ENCODE measurements at regions not wholly inside any gene's neighbourhood (a gene's known extent, or its start where the extent isn't known, plus 50 kb on each side); places are given as distances from the start of the nearest gene placed in this dataset.
A peak's percentile ranks its signal among the peaks of the same experiment; 100 is the strongest.

DNA sequence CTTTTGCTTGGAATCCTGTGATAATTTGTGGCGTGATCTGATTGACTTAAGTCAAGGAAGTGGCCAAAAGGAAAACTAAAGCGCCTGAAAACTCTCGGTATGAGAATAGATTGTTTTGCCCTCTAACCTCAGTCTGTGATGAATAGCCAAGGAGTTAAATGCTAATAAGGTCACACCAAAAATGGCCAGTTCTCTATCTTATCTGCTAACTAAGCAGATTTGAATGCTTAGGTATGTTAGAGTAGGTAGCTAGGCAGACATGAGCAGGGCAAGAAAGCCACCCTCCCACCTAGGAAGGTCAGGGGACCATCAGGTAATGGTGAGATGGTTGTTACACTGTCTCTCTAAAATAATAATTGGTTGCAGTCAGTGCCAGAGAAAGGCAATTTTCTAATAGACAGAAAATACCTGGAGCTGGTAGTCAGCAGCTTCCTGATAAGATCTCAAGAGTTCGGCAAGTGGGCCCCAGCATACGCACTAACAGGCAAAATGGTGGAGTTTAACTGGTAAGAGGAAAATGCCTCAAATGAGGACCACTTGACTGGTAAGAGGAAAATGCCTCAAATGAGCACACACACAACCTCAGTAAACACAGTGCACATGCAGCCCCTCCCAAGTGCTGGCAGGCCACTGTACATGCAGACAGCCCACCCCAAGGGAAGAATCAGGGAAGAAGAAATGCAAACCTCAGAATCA, 468.4 kb downstream of the MBD2 start:
- ATAC-seq = no peak
- Mint-ChIP-seq H3K9me3 (peaks cover 8 to 16% of the 10 kb centered on the region in 2 donors), H3K36me3 (no peaks in the 10 kb centered on the region), H3K27ac (peak overlapping the region in 1 of 2 donors; percentile 63)
- DNase-seq (ENCODE audit: low spot score in 2 of 2) = no peak

DNA sequence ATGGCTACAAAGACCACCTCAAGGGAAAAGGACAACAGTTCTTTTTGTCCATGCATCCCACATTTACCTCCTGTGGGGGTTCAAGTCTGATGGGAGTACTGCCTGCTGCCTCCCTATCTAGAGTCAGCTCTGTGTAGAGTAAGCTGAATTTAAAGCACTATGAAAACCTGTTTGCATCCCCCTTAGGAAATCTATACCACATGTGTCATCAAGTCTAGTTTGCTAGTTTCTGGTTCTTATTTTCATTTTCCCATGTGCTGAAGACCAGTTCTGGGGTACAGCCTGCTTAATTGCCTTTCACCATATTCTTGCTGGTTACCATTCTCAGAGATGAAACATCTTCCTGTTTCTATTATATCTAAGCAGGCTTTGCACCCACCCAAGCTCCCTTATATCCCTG, 470.3 kb downstream of the MBD2 start:
- ATAC-seq = no peak
- no peaks in the 10 kb centered on the region for H3K36me3 Mint-ChIP-seq
- no peak for DNase-seq (ENCODE audit: low spot score in 2 of 2)
- H3K9me3 Mint-ChIP-seq = peaks cover 4 to 16% of the 10 kb centered on the region in 2 donors
- H3K27ac Mint-ChIP-seq = no peak overlapping the region

DNA sequence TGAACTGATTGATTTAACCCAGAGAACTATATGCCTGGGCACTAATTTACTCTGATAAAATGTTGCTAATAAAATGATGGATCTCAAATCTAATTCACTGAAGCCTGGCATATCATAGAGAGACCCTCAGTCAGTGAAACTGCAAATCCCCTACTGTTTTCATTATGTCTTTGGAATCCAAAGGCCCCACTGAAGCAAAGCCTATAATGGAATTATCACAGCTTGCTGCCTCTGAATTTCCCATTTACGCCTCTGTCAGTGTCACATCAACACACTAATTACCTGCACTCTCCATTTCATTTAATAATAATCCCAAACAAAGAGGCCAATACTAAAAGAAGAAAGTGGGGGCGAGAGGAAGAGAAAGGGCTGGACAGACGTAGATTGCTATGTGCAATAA, 470.9 kb downstream of the MBD2 start:
- DNase-seq (ENCODE audit: low spot score in 2 of 2) = no peak
- H3K9me3 Mint-ChIP-seq = peaks cover 4 to 16% of the 10 kb centered on the region in 2 donors
- no peak for ATAC-seq
- H3K36me3 Mint-ChIP-seq = no peaks in the 10 kb centered on the region
- H3K27ac Mint-ChIP-seq = no peak overlapping the region

DNA sequence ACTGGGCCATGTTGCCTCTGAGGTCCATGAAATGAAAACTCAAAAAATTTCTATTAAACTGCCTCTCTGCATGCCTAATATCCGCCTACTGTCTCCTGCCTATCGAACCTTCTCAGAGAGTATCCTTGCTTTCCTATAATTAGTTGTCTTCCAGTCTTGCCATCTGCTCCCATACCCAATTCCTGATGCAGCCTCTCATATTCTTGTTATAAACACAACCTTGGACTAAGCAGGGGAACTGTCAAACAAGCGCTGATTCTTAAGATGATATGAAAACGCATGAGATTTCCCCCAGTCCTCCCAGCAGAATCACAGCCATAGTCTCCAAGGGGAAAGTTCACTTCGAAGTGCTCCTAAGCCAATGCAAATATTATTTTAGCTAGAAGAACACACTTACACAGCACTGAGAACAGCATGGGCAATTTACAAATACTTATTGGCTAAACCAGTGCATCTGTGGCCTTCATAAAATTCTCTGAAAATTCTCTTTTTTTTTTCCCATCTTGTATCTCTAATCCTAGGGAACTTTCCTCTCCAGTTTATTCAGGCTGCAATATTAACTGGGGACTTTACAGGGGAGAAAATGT, 471.6 kb downstream of the MBD2 start:
- no peak for DNase-seq (ENCODE audit: low spot score in 2 of 2)
- H3K36me3 Mint-ChIP-seq = no peaks in the 10 kb centered on the region

DNA sequence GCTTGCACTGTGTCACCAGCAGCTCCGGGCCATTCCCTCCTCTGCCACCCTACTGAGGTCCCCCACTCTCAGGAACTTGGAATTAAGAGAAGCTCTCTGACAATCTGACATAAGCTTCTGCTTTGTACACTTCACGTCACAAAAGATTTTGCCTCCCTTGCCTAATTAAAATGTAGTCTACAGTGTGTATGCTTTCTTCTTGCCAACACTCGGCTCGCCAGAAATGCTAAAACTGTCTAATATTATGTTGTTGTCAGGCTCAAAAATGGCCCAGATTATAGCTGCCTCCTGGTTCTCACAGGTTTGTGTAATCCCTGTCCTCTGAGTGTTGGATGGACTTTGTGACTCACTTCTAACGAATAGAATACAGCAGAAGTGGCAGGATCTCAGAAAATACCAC, 474.7 kb downstream of the MBD2 start:
- no peak for ATAC-seq
- Mint-ChIP-seq H3K9me3 (peaks cover 0 to 10% of the 10 kb centered on the region in 2 donors), H3K36me3 (no peaks in the 10 kb centered on the region), H3K27ac (no peak overlapping the region)
- DNase-seq (ENCODE audit: low spot score in 2 of 2) = no peak

More for the DNA sequence above, 471.6 kb downstream of the MBD2 start:
- Mint-ChIP-seq H3K9me3 (peaks cover 4 to 11% of the 10 kb centered on the region in 2 donors), H3K27ac (no peak overlapping the region)
- ATAC-seq = no peak

DNA sequence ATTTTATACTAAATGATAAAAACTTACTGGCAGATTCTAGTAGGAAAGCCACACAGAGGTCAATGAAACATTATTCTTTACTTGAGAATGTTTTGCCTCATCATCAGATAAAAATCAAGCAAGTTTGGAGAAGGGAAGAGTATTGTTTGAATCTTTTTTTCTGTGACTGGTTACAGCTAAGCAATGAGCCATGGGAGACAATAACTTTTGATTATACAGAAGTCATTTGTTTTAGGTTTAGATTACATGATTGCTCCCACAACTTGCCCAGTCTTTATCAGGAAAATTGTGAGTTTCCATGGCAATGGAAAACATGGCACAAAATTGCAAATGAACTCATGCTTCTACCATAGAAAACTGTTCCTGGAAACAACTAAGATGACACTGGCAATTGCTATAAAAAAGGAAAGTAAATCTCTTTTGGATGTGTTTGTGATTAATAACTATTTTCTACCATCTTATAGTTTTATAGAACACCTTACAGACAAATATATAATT, 476.8 kb downstream of the MBD2 start:
- DNase-seq (ENCODE audit: low spot score in 2 of 2) (no peak), ATAC-seq (no peak)
- Mint-ChIP-seq H3K36me3 (no peaks in the 10 kb centered on the region), H3K27ac (no peak overlapping the region), H3K9me3 (peaks cover 4 to 7% of the 10 kb centered on the region in 2 donors)

DNA sequence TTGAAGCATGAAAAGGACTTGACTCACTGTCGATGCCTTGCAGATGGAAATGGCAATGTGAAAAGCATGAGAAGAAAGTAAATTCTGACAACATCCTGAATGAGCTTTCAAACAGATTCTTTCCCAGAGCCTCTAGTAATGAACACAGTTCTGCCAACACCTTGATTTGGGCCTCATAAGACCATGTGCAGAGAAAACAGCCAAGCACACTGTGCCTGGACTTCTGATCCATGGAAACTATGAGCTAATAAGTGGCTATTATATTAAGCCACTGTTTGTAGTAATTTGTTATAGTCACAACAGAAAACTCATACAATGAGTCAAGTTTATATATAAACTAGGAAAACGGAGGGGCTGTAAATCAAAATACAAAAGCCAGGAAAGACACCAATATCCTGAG, 477.3 kb downstream of the MBD2 start:
- H3K36me3 Mint-ChIP-seq = no peaks in the 10 kb centered on the region
- ATAC-seq (no peak), DNase-seq (ENCODE audit: low spot score in 2 of 2) (no peak)
- H3K27ac Mint-ChIP-seq = no peak overlapping the region
- H3K9me3 Mint-ChIP-seq = peaks cover 4 to 7% of the 10 kb centered on the region in 2 donors

DNA sequence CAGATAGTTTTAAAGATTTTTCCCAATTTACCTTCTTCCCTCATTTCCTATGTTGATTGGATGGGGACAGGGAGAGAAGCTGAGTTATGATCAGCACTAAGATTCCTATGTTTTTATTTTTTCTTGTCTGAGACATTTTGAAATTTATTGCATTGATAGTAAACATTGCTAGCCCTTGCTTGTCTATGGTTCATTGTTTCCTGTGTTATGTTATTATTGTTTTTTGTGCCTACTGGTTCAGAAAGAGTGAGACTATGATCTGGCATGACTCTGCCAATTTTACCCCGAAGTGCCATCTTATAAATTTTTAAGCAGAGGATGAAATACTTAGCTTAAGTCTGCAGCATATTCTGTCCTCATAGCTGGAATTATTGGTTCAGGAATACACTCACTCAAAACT, 478.5 kb downstream of the MBD2 start:
- H3K9me3 Mint-ChIP-seq = peaks cover 4 to 7% of the 10 kb centered on the region in 2 donors
- DNase-seq (ENCODE audit: low spot score in 2 of 2) = no peak
- no peak overlapping the region for H3K27ac Mint-ChIP-seq
- no peak for ATAC-seq
- H3K36me3 Mint-ChIP-seq = no peaks in the 10 kb centered on the region

DNA sequence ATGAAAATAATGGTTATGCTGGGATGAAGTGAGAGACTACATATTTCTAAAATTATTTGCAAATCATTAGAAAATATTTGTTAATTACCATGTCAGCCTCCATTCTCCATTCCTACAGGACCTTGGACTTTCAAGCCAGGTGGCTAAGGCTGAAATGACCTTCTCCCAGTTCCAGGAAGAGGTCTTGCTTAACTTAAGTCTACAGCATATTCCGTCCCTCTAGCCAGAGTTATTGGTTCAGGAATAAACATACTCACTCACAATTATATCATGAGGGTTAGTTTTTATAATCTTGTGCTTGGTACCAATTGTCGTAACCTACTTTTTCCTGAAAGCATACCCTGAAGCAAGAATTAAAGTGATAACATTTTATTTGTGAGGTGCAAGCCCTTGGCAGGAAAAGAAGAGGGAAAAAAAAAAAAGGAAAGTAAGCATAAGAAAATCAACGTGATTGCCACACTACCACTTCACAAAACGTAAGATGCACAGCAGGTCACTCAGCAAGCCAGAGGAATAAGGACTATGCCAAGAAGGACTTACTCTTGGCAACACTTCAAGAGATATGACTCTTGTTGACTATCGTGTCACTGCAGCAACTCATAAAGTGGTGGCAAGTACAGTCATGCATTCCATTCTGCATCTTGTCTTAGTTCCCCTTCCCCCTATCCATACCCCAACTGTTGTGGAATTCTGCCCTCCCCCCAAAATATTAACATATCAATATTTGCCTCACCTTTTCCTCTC, 479.1 kb downstream of the MBD2 start:
- no peak for ATAC-seq
- H3K27ac Mint-ChIP-seq = no peak overlapping the region
- DNase-seq (ENCODE audit: low spot score in 2 of 2) = no peak
- H3K36me3 Mint-ChIP-seq = no peaks in the 10 kb centered on the region
- peaks cover 4 to 5% of the 10 kb centered on the region in 2 donors for H3K9me3 Mint-ChIP-seq

DNA sequence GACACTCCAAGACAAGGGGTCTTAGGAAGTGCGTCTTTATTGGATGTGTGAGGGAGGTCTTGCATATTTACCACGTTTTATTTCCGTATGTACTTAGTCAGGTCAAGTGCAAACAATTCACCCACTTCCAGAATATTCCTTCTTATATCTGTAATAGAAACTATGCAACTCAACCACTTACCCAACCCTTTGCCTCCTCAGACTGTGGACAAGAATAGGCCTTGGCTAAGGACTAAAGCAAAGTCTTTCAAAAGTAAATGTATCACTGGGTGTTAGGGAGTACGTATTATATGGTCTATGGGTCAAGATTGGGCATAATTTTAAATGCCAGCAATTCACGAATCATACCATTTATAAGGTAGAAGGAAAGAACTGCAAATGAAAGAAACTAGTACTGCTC, 484.8 kb downstream of the MBD2 start:
- no peaks in the 10 kb centered on the region for H3K36me3 Mint-ChIP-seq
- H3K9me3 Mint-ChIP-seq = peaks cover 8 to 21% of the 10 kb centered on the region in 2 donors
- H3K27ac Mint-ChIP-seq = no peak overlapping the region
- ATAC-seq (no peak), DNase-seq (ENCODE audit: low spot score in 2 of 2) (no peak)

DNA sequence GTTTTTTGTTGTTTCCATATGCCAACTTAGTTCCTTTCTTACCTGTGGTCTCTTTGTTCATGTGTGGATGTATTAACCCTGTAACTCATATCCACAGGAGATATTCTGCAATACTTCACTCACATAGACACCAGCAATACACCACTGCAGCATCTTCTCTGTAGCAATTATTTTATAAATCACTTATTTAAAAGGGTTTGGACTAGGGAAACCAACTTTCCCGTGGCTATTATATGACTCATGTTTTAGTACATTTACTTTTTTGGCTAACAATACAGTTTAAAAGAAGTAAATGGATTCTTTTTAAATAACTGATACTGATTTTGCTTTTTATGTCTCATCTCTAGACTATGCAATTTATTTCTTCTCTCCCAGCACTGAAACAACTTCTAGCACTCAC, 488.9 kb downstream of the MBD2 start:
- peaks cover 12 to 26% of the 10 kb centered on the region in 2 donors for H3K9me3 Mint-ChIP-seq
- H3K27ac Mint-ChIP-seq = no peak overlapping the region
- DNase-seq (ENCODE audit: low spot score in 2 of 2) (no peak), ATAC-seq (no peak)
- H3K36me3 Mint-ChIP-seq = no peaks in the 10 kb centered on the region

DNA sequence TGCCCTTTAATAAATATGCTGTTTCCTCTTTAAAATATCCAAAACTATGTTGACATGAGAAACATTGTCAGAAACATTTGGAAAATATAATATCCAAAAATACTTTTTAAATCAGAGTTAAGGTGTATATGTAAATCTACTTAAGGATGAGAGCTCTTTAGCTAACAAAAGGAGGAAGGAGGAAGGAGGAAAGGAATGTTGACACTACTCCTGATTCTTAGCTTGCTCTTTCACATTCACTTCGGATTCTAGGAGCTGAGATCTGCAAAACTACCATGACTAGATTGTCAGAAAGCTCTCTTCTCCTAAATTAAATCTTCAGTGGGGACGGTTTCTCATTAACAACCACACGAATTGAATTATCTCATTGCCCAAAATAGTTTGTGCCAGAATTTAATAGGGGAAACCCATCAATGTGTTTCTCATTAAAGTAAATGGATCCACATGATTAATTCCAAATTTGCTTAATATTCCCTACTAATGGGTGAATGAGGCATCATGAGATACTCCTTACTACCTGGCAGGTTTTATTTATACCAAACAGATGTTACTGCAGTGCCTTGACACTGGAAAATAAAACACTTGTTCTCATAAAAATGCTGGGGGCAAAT, 509.1 kb downstream of the MBD2 start:
- Mint-ChIP-seq H3K9me3 (no peaks in the 10 kb centered on the region), H3K36me3 (no peaks in the 10 kb centered on the region), H3K27ac (no peak overlapping the region)
- DNase-seq (ENCODE audit: low spot score in 2 of 2) (no peak), ATAC-seq (no peak)

DNA sequence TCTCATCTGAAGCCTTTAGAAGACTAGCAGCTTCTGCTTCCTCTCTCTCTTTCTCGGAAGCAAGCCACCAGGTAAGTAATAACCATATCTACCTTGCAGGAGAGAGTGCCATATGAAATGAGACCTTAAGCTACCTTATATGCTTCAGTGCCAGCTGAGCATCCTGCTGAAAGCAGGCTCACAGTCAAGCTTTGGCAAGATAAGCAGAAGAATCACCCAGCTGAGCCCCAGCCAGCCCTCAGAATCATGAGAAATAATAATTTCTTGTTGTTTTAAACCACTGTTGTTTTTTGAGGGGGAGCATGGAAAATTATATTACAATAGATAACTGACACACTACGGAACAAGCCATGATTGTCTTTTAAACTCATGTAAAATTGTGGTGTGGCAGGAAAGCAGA, 514.4 kb downstream of the MBD2 start:
- ATAC-seq (no peak), DNase-seq (ENCODE audit: low spot score in 2 of 2) (no peak)
- H3K9me3 Mint-ChIP-seq = peaks cover 0 to 4% of the 10 kb centered on the region in 2 donors
- no peak overlapping the region for H3K27ac Mint-ChIP-seq
- no peaks in the 10 kb centered on the region for H3K36me3 Mint-ChIP-seq

DNA sequence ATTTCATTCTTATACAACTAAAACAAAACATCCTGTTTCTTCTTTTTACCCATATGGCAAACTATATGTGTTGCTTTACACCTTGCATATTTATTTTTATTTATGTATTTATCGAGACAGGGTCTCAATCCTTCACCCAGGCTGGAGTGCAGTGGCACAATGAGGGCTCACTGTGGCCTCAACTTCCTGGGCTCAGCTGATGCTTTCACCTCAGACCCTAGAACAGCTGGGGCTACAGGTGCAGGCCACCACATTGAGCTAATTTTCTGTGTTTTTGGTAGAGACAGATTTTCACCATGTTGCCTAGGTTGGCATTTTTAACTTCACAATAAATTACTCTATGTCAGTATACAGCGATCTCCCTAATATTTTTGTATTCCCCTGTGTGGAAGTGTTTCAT, 522.0 kb downstream of the MBD2 start:
- DNase-seq (ENCODE audit: low spot score in 2 of 2) (no peak), ATAC-seq (no peak)
- no peak overlapping the region for H3K27ac Mint-ChIP-seq
- no peaks in the 10 kb centered on the region for H3K36me3 Mint-ChIP-seq
- peaks cover 3 to 4% of the 10 kb centered on the region in 2 donors for H3K9me3 Mint-ChIP-seq

DNA sequence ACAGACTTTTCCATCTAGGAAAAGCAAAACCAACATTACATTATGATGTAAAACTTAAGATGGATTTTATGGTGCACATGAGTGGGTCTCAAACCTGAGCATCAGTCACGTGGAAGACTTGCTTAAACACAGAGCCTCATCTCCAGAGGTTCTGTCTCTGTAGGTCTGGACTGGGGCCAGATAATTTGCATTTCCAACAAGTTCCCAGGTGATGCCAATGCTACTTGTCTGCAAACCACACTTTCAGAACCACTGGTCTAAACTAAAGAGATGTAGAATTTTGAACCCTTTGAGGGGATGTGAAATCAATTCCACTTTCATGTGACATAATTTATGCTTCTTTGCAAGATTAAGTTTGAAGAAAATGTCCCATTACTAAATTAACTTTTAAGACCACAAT, 522.8 kb downstream of the MBD2 start:
- no peak for ATAC-seq
- no peak overlapping the region for H3K27ac Mint-ChIP-seq
- peaks cover 4% of the 10 kb centered on the region in 2 donors for H3K9me3 Mint-ChIP-seq
- no peak for DNase-seq (ENCODE audit: low spot score in 2 of 2)
- H3K36me3 Mint-ChIP-seq = no peaks in the 10 kb centered on the region

DNA sequence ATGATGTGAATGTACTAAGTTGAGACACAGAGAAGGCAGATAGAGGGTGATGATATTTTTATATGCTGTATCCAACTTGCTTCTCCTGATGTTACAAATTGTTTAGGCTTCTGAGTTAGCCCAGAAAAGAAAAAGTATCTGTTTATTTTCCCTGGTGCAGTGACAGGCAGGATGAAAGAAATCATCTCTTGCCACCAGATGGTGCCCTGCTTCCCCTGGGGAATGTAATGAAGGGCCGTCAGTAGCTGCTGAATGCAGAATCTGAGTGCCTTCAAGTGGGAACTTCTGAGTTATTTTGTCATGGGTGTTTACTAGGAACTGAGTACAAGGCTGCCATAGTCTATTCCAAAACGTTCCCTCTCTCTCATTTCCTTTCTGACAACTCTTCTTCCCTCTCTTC, 525.6 kb downstream of the MBD2 start:
- Mint-ChIP-seq H3K36me3 (no peaks in the 10 kb centered on the region), H3K9me3 (peaks cover 4 to 10% of the 10 kb centered on the region in 2 donors), H3K27ac (no peak overlapping the region)
- peak in 1 of 2 donors; percentile 37 for ATAC-seq
- no peak for DNase-seq (ENCODE audit: low spot score in 2 of 2)

DNA sequence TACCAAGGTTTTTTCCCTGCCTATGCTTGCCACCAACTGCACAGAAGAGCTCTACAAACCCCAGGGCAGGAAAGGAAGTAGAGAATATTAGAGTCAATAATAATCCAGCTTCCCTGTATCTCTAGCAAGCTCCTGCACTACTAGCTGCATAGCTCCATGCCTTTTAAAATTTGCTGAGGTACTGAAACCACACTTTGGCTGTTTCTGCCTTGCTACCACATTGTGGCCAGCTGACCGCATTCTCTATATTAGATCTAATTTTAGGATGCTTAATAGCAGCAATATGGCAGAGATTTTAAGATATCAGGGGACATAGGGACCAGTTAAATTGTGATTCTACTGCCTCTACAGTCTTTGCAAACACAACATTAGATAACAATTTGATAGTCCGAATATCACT, 534.6 kb downstream of the MBD2 start:
- no peak for DNase-seq (ENCODE audit: low spot score in 2 of 2)
- H3K9me3 Mint-ChIP-seq = peaks cover 3 to 6% of the 10 kb centered on the region in 2 donors
- ATAC-seq = no peak
- H3K27ac Mint-ChIP-seq = no peak overlapping the region
- H3K36me3 Mint-ChIP-seq = no peaks in the 10 kb centered on the region

Data from activated naive CD4-positive, alpha-beta T cell treated with anti-CD3 and anti-CD28 coated beads, Interleukin-2, amount 50 U/mL, for 72 hours (primary cell).